ENCODE measurements at regions not wholly inside any gene's neighbourhood (a gene's known extent, or its start where the extent isn't known, plus 50 kb on each side); places are given as distances from the start of the nearest gene placed in this dataset.

DNA sequence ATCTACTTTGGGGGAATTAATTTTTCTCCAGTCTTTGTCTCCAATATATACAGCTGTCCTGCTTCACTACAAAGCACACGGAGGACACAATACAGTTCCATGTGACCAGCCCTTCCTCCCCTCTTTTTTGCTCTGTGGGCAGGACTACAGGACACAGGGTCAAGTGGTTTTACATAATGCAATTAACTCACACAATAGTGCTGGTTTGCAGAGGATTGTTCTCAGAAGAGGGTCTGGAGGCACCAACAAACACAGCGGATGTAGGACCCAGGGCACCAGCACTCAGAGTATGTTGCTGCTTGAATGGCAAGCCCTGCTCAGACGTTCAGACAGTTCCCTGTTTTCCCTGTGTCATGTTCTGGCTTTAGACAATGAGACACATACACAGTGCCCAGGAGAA lies 52.0 kb upstream of the NPTX2 start:
- DNase-seq: no peak

- DNase-seq: no peak
Measured at GRCh38 chr7:98562871-98563495, 54.1 kb upstream of the NPTX2 start.

DNA sequence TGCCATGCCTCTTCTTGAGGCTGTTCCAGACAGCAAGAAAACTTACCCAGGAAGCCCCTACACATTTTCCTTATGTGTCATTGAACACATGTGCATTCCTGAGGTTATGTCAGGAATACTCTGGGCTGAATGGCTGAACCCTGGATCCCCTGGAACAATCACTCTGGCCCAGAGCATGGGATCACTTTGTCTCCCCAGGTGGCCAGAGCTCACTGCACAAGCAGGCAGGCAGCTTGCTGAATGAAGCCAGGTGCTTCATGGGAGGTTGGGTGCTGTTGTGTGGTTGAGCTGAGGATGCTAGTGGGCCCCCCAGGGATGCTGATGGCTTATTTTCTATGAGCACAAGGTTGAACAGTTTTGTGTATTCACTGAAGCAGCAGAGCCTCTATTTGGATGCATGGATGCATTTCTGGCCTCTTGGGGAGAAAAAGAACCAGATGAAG lies 54.7 kb upstream of the NPTX2 start:
- DNase-seq: no peak

DNA sequence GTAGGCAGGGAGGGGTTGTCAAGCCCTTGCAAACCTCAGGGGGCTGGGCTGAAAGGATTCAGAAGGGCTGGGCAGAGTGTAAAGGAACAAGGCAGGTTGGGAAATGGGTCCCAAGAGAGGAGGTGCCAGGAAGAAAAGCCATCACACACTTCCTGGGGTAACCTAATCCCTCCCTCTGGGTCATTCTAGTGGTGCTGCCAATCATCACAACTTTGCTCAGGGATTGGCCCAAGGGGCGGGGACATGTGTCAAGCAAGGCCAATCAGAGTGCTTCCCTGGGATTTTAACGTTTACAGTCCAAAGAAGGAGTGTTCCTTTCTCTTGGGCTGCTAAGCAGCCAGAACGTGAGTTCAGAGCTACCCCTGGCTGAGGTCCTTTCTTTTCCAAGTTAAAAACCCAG lies 57.1 kb upstream of the NPTX2 start:
- no peak for DNase-seq

DNA sequence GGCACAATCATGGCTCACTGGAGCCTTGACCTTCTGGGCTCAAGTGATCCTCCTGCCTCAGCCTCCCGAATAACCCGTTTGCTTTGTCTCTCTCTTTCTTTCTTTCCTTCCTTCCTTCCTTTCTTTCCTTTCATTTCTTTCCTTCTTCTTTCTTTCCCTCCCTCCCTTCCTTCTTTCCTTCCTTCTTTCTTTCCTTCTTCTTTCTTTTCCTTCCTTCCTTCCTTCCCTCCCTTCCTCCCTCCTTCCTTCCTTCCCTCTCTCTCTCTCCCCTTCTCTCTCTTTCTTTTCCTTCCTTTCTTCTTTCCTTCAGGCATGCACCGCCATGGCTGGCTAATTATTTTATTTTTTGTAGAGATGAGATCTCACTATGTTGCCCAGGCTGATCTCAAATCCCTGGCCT lies 57.9 kb upstream of the NPTX2 start:
- no peak for DNase-seq

- DNase-seq: no peak
Measured at GRCh38 chr7:98557538-98558031, 59.5 kb upstream of the NPTX2 start.

GRCh38 chr7:98556288-98556687 lies 60.8 kb upstream of the NPTX2 start:
- no peak for DNase-seq

GRCh38 chr7:98555403-98555802 lies 61.7 kb upstream of the NPTX2 start:
- no peak for DNase-seq

DNA sequence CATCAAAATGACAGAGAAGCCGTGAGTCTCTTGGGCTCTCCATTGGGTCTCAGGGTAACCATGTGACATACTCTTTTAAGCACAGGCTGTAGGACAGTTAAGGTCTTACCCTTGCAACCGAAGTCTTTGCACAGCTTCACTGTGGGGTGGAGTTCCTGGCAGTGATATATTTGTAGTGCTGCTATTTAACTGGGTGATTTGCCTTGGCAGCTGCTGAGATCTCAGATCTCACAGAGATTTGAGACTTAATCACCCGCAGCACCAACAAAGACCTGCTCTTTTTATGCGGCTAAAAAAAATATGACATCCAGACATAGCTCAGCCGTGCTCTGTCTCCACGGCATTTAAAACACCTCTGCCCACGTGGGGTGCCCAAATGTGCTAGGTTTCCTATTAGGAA lies 63.4 kb upstream of the NPTX2 start:
- DNase-seq: no peak

- no peak for DNase-seq
Measured at GRCh38 chr7:98551611-98552273, 65.3 kb upstream of the NPTX2 start.

- no peak for DNase-seq
Measured at GRCh38 chr7:98548971-98549370, 68.1 kb upstream of the NPTX2 start.

DNA sequence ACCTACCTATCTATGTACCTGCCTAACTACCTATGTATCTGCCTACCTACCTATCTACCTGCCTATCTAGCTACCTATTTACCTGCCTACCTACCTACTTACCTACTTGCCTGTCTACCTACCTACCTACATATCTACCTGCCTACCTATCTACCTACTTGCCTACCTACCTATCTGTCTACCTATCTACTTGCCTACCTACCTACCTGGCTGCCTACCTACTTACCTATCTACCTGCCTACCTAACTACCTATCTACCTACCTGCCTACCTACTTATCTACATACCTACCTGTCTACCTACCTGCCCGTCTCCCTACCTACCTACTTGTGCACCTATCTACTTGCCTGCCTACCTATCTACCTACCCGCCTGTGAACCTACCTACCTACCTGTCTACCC lies 68.7 kb upstream of the NPTX2 start:
- DNase-seq: no peak

DNA sequence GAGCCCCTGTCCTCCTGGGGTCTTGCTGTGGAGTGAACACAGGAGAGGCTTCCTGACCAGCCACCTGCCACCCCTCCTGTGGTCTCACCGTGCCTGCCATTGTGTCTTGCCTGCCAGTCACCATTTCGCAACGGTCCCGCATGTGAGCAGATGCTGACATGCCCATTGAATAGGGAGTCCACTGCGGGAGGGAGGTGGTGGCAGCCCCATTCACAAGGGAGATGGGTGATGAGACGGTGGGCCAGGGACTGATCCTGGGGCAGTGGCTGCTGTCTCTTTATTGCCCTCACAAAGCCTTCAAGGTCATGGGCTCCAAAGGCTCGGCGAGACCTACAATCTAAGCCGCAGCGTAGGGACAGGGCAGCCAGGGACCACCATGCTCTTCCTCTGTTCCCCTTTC lies 76.0 kb upstream of the NPTX2 start:
- DNase-seq: no peak

- no peak for DNase-seq
Measured at GRCh38 chr7:98539865-98540264, 77.2 kb upstream of the NPTX2 start.

DNA sequence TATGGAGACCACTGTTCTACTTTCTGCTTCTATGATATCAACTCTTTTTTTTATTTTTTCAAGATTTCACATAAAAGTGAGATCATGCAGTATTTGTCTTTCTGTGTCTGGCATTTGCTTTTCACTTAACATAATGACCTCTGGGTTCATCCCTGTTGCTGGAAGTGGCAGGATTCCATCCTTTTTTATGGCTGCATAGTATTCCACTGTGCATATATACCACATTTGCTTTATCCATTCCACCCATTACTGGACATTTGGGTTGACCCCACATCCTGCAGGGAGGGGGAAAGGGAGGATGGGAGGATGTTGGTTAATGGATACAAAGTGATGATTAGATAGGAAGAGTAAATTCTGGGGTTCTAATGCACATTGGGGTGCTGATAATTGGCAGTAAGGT lies 80.3 kb upstream of the NPTX2 start:
- no peak for DNase-seq

GRCh38 chr7:98534493-98534892 lies 82.6 kb upstream of the NPTX2 start:
- no peak for DNase-seq

GRCh38 chr7:98531717-98532116 lies 85.4 kb upstream of the NPTX2 start:
- DNase-seq: no peak

DNA sequence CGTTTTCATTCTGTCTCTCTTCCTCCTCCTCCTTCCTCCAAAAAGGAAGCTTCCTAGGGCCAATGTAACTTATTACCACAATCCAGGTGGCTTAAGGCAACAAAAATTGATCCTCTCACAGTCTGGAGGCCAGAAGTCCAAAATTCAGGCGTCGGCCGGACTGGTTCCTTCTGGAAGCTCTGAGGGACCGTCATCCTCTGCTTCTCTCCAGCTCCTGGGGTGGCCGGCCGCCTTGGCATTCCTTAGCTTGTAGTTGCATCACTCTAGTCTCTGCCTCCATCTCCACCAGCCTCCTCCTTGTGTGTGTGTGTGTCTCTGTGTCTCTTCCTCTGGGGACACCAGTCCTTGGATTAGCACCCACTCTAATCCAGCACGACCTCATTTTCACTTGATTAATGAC lies 89.0 kb upstream of the NPTX2 start:
- DNase-seq: no peak

DNA sequence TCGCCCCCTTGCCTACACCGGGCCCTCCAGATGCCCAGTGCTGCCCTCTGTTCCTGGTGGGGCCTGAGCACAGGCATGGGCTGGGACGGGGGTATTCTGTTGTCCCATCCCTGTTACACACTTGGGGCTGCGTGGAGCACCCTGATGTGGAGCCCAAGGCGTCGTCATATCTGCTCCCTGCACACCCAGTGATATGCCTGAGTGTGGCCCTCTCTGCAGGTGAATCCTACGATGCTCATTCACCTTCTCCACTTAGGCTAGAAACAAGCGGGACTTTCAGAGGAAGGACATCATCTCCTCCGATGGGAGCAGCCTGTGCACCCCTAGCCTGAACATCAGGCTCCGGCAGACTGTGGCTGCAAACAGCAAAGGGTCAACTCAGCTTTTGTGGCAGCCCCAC lies 91.0 kb upstream of the NPTX2 start:
- DNase-seq: no peak

DNA sequence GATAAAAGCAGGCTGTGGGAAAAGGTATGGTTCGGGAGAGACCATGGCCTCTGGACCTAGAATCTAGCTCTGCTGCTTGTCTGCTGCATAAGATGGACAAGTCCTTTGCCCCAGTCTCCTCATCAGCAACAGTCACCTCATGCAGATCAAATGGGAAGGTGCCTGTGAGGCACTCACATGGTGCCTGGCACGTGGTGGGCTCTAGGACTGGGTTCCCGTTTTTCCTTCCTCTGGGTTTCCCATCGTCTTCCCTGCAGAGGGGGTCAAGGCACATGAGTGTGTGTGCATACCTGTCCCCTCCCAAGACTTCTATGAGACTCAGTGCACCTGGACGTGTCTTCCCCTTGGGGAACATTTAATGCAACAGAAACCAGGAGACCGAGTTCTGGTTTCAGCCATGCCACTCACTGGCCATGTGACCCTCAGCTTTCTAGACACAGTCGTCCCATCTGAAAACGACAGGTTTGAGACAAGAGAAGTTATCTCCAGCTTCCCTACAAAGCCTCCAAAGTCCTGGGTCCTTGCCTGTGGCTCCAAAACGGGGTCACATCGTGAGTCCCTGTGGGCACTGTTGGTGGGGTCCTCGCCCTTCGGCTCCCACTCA lies 95.9 kb upstream of the NPTX2 start:
- no peak for DNase-seq

DNA sequence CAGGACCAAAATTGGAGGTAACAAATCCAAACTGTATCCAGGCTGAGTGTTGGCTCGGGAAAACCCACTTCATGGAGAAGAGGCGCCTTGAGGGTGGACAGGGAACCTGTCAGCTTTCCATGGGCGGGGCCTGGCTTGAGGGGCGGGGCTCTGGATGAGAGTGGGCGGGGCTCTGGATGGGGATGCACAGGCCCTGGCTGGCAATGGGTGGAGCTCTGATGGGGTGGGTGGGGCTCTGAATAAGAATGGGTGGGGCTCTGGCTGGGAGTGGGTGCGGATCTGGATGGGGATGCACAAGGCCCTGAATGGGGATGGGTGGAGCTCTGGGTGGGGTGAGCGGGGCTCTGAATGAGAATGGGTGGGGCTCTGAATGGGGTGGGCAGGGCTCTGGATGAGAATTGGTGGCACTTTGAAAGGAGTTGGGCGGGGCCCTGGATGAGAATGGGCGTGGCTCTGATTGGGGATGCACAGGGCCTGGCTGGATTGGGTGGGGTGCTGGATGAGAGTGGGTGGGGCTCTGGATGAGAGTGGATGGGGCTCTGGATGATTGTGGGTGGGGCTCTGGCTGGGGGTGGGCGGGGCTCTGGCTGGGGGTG lies 96.6 kb upstream of the NPTX2 start:
- DNase-seq: no peak

DNA sequence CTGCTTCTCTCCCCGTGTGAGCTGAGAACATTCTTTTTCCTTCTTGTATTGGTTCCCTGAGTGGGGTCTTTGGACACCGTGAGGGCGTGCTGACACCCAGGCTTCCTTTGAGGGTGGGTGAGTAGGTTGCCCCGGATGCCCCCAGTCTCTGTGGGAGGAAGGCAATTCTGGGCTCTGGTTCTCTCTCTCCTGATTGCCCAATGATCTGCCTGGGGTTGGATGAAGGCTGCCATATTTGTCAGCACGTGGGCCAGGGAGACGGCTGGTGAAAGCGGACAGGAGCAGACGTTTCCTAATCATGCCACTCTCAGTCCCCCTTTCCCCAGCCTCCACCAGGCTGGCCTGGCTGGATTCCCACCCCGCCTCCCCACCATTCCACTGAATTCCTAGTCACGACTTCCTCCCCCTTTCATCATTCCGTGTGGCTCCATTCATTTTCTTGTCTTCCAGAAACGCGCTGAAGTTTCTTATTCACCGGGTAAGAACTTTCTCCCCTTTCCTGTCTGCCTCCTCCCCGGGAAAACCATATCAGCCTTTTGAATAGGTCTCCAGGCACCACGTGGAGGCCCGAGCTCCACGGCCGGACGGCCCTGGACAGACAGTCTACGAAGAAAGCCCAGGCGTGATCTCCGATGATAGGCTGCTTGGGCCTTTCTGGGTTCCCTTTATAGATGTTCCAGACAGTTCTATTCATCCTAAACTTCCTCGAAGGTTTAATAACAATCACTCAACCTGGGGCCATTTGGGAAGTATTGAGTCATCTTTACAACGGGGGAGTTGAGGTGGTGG lies 98.7 kb upstream of the NPTX2 start:
- DNase-seq: no peak

DNA sequence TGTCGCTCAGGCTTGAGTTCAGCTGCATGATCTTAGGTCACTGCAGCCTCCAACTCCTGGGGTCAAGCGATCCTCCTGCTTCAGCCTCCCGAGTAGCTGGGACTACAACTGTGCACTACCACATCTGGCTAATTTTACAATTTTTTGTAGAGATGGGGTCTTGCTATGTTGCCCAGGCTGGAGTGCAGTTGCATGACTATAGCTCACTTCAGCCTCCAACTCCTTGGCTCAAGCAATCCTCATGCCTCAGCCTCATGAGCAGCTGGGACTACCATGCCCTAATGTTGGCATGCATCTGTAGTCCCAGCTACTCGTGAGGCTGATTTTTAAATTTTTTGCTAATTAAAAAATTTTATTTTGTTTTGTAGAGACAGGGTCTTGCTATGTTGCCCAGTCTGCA lies 101.9 kb upstream of the NPTX2 start:
- DNase-seq: no peak

Data from CD4-positive, alpha-beta T cell treated with Interleukin-12 subunit alpha and Interleukin-12 subunit beta, for 1 hour (primary cell).